K562 (cell line): ENCODE measurements at regions not wholly inside any gene's neighbourhood (a gene's known extent, or its start where the extent isn't known, plus 50 kb on each side); places are given as distances from the start of the nearest gene placed in this dataset.

ENCODE experiments used
- ATAC-seq: fragments of 200-7000 bp; cut with Tn5 transposase; 3 replicates; pipeline ENCODE4 v1.9.1; 2020; ENCODE audit warnings: moderate library complexity
- BruUV-seq: library from RNA; stranded (reverse); fragments of 400-500 nt; replicated peaks from 2 replicates; lab custom pipeline; 2021; lab: Mats Ljungman, UMichigan
- CTCF ChIA-PET: fragments of 300-600 bp; formaldehyde crosslinking; extraction: SDS; loops from one replicate; lab custom pipeline; 2021; ENCODE audit warnings: low intra/inter-chr PET ratio; lab: Yijun Ruan, JAX
- POLR2A ChIA-PET: fragments of 300-600, 350-650 bp; sonication (Branson Sonifier 250); formaldehyde crosslinking; extraction: SDS; loops from one replicate; lab custom pipeline; 2021; ENCODE audit warnings: antibody characterized with exemption, inconsistent platforms; lab: Yijun Ruan, JAX
- DNase-seq, 4 experiments: peaks; one replicate each; pipeline versions ENCODE4 v3.0.0 to v3.0.0-alpha.2; 2011 to 2018; ENCODE audit warnings: low spot score in 3 of 4, mixed read lengths in 3 of 4; ENCODE audit errors: extremely low read depth in 1 of 4
- FAIRE-seq: peaks from 2 replicates; lab custom pipeline; 2011; peaks lifted over from hg19 to GRCh38; lab: Jason Lieb, UNC
- H2AFZ ChIP-seq: 2 replicates; pipeline ENCODE4 v1.6.0; 2011; ENCODE audit warnings: low read depth, low read length, control low read depth, inconsistent platforms
- H3K27ac ChIP-seq: fragments of 200-600 bp; 3 replicates; pipeline ENCODE4 v1.8.0; 2011; ENCODE audit warnings: low read depth, mild to moderate bottlenecking, control low read depth, inconsistent platforms, low read length, moderate library complexity, mixed read lengths; ENCODE audit errors: extremely low read depth
- H3K27me3 ChIP-seq, 2 experiments: fragments of 300-600 bp in 1 of 2; 2 replicates in 1 of 2; 3 replicates in 1 of 2; pipeline versions ENCODE4 v1.6.0 to v1.8.0; 2011; ENCODE audit warnings: inconsistent platforms in 2 of 2, low read length in 2 of 2, mild to moderate bottlenecking in 1 of 2, mixed read lengths in 1 of 2, moderate library complexity in 1 of 2; ENCODE audit not compliant: control insufficient read depth in 2 of 2, insufficient read depth in 2 of 2
- H3K36me3 ChIP-seq: fragments of 300-600 bp; 3 replicates; pipeline ENCODE4 v1.8.0; 2011; ENCODE audit warnings: mild to moderate bottlenecking, low read length, inconsistent platforms; ENCODE audit not compliant: control insufficient read depth, insufficient read depth
- H3K4me1 ChIP-seq, 2 experiments: fragments of 200-600 bp in 1 of 2; replicated peaks in 1 of 2; 2 replicates in 1 of 2; 3 replicates in 1 of 2; pipeline versions ENCODE4 v1.5.1 to v1.8.0; 2011; ENCODE audit warnings: inconsistent platforms in 2 of 2, low read length in 2 of 2, mild to moderate bottlenecking in 1 of 2, mixed read lengths in 1 of 2, moderate library complexity in 1 of 2; ENCODE audit not compliant: control insufficient read depth in 2 of 2, insufficient read depth in 2 of 2
- H3K4me2 ChIP-seq: 2 replicates; pipeline ENCODE4 v1.6.1; 2011; ENCODE audit warnings: low read length, control low read depth, inconsistent platforms, mixed read lengths; ENCODE audit not compliant: insufficient read depth
- H3K4me3 ChIP-seq: fragments of 200-600 bp; sonication (generic), shearing (Covaris generic); 2 replicates; pipeline ENCODE4 v1.5.1; 2016; ENCODE audit warnings: control low read depth, inconsistent platforms
- H3K79me2 ChIP-seq: fragments of 200-600 bp; 3 replicates; pipeline ENCODE4 v1.8.0; 2011; ENCODE audit warnings: low read length, inconsistent platforms; ENCODE audit not compliant: control insufficient read depth, insufficient read depth
- H3K9ac ChIP-seq, 2 experiments: 2 replicates each; pipeline versions ENCODE4 v1.6.0 to v1.6.1; 2011; ENCODE audit warnings: low read depth in 2 of 2, low read length in 2 of 2, control low read depth in 1 of 2, inconsistent platforms in 1 of 2, mild to moderate bottlenecking in 1 of 2, mixed read lengths in 1 of 2; ENCODE audit not compliant: insufficient read depth in 1 of 2
- H3K9me1 ChIP-seq: one replicate; pipeline ENCODE4 v1.6.0; 2011; ENCODE audit warnings: inconsistent platforms, mild to moderate bottlenecking, low read length, moderate library complexity; ENCODE audit not compliant: control insufficient read depth, insufficient read depth
- H3K9me3 ChIP-seq: replicated peaks from 2 replicates; pipeline ENCODE4 v1.5.1; 2011; ENCODE audit warnings: low read depth, low read length, inconsistent platforms; ENCODE audit not compliant: control insufficient read depth, insufficient read depth
- H4K20me1 ChIP-seq: replicated peaks from 2 replicates; pipeline ENCODE4 v1.6.1; 2011; ENCODE audit warnings: low read length, inconsistent platforms, mixed read lengths; ENCODE audit not compliant: control insufficient read depth, insufficient read depth
- DDX20 ChIP-seq: fragments of 450-650 bp; IDR thresholded peaks from 2 replicates; pipeline ENCODE4 v1.6.1; 2016; ENCODE audit warnings: missing genetic modification characterization, low read depth, mild to moderate bottlenecking, missing compliant biosample characterization, moderate library complexity
- DMBX1 ChIP-seq: fragments of 250-450 bp; sonication (Bioruptor Pico); IDR thresholded peaks from 2 replicates; pipeline ENCODE4 v1.8.0; 2022; ENCODE audit warnings: inconsistent platforms, mild to moderate bottlenecking, moderate library complexity, borderline replicate concordance
- FOXK2 ChIP-seq, 2 experiments: fragments of 450-650 bp; IDR thresholded peaks in 1 of 2; conservative IDR thresholded peaks in 1 of 2; 2 replicates each; pipeline ENCODE4 v1.6.1; 2016; ENCODE audit warnings: low read depth in 2 of 2, mild to moderate bottlenecking in 1 of 2
- HNRNPK ChIP-seq: fragments of 200-400 bp; formaldehyde crosslinking; IDR thresholded peaks from one replicate; pipeline ENCODE4 v1.6.1; 2018; ENCODE audit warnings: mild to moderate bottlenecking, low read depth, low read length; ENCODE audit not compliant: poor library complexity, severe bottlenecking
- SRSF9 ChIP-seq: fragments of 200-400 bp; formaldehyde crosslinking; IDR thresholded peaks from 2 replicates; pipeline ENCODE4 v1.6.1; 2017; ENCODE audit warnings: low read depth, low read length, borderline replicate concordance
- SUPT5H ChIP-seq: fragments of 450-650 bp; IDR thresholded peaks from 2 replicates; pipeline ENCODE4 v1.6.1; 2016
- WGBS: fragments of 100-300 bp; shearing (Covaris generic); methylation state at CpG from one replicate; pipeline ENCODE4 v1.1.6; 2016; ENCODE audit warnings: low coverage, mixed read lengths; ENCODE audit not compliant: insufficient coverage; ENCODE audit errors: missing lambda C conversion rate; 5-methylcytosine and 5-hydroxymethylcytosine counted together
- in situ Hi-C: fragments of 300-500 bp; cut with MboI; formaldehyde crosslinking; loops from 4 replicates; pipeline ENCODE4 v1.15.0; 2018; ENCODE audit warnings: inconsistent platforms, mixed read lengths
- intact Hi-C: fragments of 100-400 bp; cut with micrococcal nuclease; formaldehyde crosslinking; loops from 2 replicates; pipeline ENCODE4 v1.14.2; 2022
- TF ChIP-seq, protein P1 (sequence below): fragments of 450-650 bp; IDR thresholded peaks from 2 replicates; pipeline ENCODE4 v1.6.1; 2016; ENCODE audit warnings: antibody characterized with exemption
- TF ChIP-seq, protein P2 (sequence below): sonication (generic); formaldehyde crosslinking; IDR thresholded peaks from 2 replicates; pipeline ENCODE4 v1.8.0; 2022; ENCODE audit warnings: mild to moderate bottlenecking, missing genetic modification reagents

DNA sequence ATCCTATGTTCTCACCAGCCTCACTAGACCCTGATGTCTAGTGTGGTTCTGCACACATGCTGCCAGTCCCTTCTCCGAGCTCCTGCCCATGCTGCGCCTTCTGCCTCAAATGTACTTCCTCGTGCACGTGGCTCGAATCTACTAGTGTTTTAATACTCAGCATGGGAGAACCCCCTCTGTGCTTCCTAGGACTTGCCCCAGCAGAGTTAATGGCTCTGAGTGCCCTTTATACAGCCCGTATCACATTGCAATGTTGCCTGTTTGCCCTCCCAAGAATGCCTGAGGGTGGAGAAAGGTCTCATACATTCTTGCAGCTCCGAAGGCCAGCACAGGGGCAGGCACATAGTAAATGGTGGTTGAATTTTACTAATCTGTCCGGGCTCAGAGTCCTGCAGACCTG lies 190.8 kb upstream of the NLRP1 start:
- BruUV-seq = no TSS peak
- H2AFZ ChIP-seq = no peak overlapping the region
- ATAC-seq (no peak), FAIRE-seq (no peak), DNase-seq (no peak)
- H4K20me1 ChIP-seq = no peaks in the 10 kb centered on the region
- no peaks in the 10 kb centered on the region for H3K79me2 ChIP-seq
- ChIA-PET POLR2A (no interaction called here), CTCF (no interaction called here)
- H3K4me3 ChIP-seq = no peak overlapping the region
- no peak overlapping the region for H3K27ac ChIP-seq
- 5% methylated on average over 8 of the region's 8 CpGs for WGBS
- no peak overlapping the region for H3K9ac ChIP-seq
- in situ Hi-C loops (no loop called here), intact Hi-C loops (no loop called here)
- H3K36me3 ChIP-seq = no peaks in the 10 kb centered on the region
- H3K4me1 ChIP-seq = no peaks in the 10 kb centered on the region
- no peaks in the 10 kb centered on the region for H3K9me3 ChIP-seq
- H3K9me1 ChIP-seq = no peaks in the 10 kb centered on the region
- no peaks in the 10 kb centered on the region; a peak in 1 of 5 replicates for H3K27me3 ChIP-seq
- H3K4me2 ChIP-seq = no peak overlapping the region
- TF ChIP-seq DDX20 (tag) (no peak), SUPT5H (no peak), HNRNPK (no peak), FOXK2 (conservative IDR thresholded peaks at IDR 0.05 in 1 of 2, IDR thresholded peaks at IDR 0.05 in 1 of 2; ENCODE audit: low read depth in 2 of 2) (no peak), SRSF9 (no peak), DMBX1 (CRISPR knock-in tag) (no peak)
- TF ChIP-seq, protein P1, sequence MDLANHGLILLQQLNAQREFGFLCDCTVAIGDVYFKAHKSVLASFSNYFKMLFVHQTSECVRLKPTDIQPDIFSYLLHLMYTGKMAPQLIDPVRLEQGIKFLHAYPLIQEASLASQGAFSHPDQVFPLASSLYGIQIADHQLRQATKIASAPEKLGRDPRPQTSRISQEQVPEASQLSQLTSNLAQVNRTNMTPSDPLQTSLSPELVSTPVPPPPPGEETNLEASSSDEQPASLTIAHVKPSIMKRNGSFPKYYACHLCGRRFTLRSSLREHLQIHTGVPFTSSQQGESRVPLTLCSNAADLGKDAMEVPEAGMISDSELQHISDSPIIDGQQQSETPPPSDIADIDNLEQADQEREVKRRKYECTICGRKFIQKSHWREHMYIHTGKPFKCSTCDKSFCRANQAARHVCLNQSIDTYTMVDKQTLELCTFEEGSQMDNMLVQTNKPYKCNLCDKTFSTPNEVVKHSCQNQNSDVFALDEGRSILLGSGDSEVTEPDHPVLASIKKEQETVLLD = no peak
- TF ChIP-seq, protein P2, sequence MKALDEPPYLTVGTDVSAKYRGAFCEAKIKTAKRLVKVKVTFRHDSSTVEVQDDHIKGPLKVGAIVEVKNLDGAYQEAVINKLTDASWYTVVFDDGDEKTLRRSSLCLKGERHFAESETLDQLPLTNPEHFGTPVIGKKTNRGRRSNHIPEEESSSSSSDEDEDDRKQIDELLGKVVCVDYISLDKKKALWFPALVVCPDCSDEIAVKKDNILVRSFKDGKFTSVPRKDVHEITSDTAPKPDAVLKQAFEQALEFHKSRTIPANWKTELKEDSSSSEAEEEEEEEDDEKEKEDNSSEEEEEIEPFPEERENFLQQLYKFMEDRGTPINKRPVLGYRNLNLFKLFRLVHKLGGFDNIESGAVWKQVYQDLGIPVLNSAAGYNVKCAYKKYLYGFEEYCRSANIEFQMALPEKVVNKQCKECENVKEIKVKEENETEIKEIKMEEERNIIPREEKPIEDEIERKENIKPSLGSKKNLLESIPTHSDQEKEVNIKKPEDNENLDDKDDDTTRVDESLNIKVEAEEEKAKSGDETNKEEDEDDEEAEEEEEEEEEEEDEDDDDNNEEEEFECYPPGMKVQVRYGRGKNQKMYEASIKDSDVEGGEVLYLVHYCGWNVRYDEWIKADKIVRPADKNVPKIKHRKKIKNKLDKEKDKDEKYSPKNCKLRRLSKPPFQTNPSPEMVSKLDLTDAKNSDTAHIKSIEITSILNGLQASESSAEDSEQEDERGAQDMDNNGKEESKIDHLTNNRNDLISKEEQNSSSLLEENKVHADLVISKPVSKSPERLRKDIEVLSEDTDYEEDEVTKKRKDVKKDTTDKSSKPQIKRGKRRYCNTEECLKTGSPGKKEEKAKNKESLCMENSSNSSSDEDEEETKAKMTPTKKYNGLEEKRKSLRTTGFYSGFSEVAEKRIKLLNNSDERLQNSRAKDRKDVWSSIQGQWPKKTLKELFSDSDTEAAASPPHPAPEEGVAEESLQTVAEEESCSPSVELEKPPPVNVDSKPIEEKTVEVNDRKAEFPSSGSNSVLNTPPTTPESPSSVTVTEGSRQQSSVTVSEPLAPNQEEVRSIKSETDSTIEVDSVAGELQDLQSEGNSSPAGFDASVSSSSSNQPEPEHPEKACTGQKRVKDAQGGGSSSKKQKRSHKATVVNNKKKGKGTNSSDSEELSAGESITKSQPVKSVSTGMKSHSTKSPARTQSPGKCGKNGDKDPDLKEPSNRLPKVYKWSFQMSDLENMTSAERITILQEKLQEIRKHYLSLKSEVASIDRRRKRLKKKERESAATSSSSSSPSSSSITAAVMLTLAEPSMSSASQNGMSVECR = no peak
